NB4 (cell line): ENCODE measurements at regions not wholly inside any gene's neighbourhood (a gene's known extent, or its start where the extent isn't known, plus 50 kb on each side); places are given as distances from the start of the nearest gene placed in this dataset.

ENCODE experiments used
- DNase-seq: peaks from one replicate; pipeline ENCODE4 v3.0.0; 2010; ENCODE audit warnings: low read depth
- H3K4me3 ChIP-seq: one replicate; pipeline ENCODE4 v1.5.1; 2011; ENCODE audit warnings: mild to moderate bottlenecking, low read depth, low read length, moderate library complexity
- CTCF ChIP-seq: IDR thresholded peaks from one replicate; pipeline ENCODE4 v1.5.1; 2012; ENCODE audit warnings: low read depth, low read length
- MAX ChIP-seq: IDR thresholded peaks from 2 replicates; pipeline ENCODE4 v1.6.1; 2011; ENCODE audit warnings: low read depth, low read length
- MYC ChIP-seq: IDR thresholded peaks from 2 replicates; pipeline ENCODE4 v1.6.1; 2011; ENCODE audit warnings: low read depth, low read length
- POLR2A ChIP-seq: IDR thresholded peaks from 2 replicates; pipeline ENCODE4 v1.6.1; 2011; ENCODE audit warnings: mild to moderate bottlenecking; ENCODE audit not compliant: insufficient read length; ENCODE audit errors: extremely low read depth

DNA sequence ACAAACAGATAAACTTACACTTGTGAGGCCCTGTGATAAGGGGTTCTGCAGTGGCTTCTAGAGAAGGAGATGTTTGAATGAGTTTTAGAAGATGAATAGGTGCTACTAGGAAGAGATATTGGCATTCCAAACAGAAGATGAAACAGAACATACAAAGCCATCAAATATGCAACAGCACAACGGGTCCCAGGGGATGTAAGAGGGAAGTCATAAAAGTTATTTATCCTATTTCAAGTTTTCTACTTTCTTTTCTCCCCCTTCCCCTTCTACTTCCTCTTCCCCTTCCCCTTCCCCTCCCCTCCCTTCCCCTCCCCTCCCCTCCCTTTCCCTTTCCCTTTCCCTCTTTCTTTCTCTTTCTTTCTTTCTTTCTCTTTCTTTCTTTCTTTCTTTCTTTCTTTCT is 94.9 kb upstream of the CADM1 start:
- H3K4me3 ChIP-seq, result no peak overlapping the region
- TF ChIP-seq MYC (no peak), MAX (no peak), POLR2A (no peak), CTCF (no peak)
- DNase-seq, result no peak

DNA sequence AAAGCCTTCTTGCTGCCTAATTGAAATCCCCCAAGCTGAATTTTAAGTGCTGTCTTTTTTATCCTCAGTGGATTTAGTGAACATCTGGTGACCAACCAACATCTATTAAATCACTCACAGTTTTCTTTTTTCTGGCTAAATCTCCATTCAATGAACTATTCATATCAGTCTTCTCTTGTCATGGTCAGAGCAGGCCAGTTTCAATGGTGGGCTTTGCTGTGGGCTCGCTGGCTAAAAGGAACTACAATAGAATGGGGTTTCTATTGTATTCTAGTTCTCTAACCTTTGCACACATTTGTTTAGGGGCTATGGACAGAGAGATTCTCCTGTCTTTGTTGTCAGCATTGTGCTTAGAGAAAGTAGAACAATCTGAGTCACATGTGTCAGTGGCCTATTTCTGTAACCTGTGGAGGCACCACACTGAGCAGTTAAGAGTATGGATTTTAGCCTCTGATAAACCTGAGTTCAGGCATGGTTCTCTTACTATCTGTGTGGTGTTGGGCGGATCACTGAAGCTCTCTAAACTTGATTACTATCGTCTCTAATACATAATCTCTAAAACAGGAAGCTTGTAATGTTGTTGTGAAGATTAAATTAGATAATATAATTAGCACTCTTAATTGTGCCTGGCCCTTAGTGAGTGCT is 94.2 kb upstream of the CADM1 start:
- H3K4me3 ChIP-seq, result no peak overlapping the region
- no peak for DNase-seq
- TF ChIP-seq MYC (no peak), MAX (no peak), CTCF (no peak), POLR2A (no peak)

- TF ChIP-seq CTCF (no peak), MYC (no peak), MAX (no peak), POLR2A (no peak)
- no peak overlapping the region for H3K4me3 ChIP-seq
- no peak for DNase-seq
Measured at GRCh38 chr11:115591380-115591779, 87.2 kb upstream of the CADM1 start.

GRCh38 chr11:115590254-115590653 is 86.0 kb upstream of the CADM1 start:
- TF ChIP-seq CTCF (no peak), MYC (no peak), POLR2A (no peak), MAX (no peak)
- no peak for DNase-seq
- H3K4me3 ChIP-seq, result no peak overlapping the region

DNA sequence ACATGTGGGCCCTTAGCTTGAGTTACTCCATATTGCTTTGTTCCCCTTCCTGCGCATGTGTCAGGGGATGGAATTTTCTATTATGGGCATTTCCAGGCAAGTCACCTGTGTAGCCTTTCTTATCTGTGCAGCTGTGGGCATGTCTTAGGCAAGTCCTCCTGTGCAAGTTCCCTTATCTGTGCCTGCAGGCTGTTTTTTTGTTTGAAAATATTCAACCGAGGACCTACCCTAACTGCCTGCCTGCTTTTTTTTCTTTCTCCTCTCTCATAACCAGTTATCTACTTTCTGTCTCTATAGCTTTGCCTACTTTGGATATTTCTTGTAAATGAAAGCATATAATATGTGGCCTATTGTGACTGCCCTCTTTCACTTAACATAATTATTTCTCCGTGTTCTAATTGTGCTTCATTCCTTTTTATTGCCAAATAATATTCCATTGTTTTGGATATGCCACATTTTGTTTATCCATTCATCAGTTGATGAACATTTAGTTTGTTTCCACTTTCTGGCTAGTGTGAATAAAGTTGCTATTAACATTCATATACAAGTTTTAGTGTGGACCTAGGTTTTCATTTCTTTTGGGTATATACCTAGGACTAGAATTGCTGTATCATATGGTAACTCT is 83.6 kb upstream of the CADM1 start:
- no peak for TF ChIP-seq CTCF
- no peak for TF ChIP-seq MAX
- no peak for TF ChIP-seq MYC
- DNase-seq, result no peak
- no peak overlapping the region for H3K4me3 ChIP-seq
